ENCODE measurements at regions not wholly inside any gene's neighbourhood (a gene's known extent, or its start where the extent isn't known, plus 50 kb on each side); places are given as distances from the start of the nearest gene placed in this dataset.

GRCh38 chr6:152874846-152875568 lies 107.8 kb downstream of the FBXO5 start:
- no peak for TF ChIP-seq EZH2 (IDR thresholded peaks at IDR 0.05; ENCODE audit: low read depth, low read length, severe bottlenecking)
- TF ChIP-seq RAD21 (IDR thresholded peaks at IDR 0.05 in 1 of 2, conservative IDR thresholded peaks at IDR 0.05 in 1 of 2; ENCODE audit: low read depth in 2 of 2, low read length in 2 of 2) = no peak
- TF ChIP-seq, protein P1, sequence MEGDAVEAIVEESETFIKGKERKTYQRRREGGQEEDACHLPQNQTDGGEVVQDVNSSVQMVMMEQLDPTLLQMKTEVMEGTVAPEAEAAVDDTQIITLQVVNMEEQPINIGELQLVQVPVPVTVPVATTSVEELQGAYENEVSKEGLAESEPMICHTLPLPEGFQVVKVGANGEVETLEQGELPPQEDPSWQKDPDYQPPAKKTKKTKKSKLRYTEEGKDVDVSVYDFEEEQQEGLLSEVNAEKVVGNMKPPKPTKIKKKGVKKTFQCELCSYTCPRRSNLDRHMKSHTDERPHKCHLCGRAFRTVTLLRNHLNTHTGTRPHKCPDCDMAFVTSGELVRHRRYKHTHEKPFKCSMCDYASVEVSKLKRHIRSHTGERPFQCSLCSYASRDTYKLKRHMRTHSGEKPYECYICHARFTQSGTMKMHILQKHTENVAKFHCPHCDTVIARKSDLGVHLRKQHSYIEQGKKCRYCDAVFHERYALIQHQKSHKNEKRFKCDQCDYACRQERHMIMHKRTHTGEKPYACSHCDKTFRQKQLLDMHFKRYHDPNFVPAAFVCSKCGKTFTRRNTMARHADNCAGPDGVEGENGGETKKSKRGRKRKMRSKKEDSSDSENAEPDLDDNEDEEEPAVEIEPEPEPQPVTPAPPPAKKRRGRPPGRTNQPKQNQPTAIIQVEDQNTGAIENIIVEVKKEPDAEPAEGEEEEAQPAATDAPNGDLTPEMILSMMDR (IDR thresholded peaks at IDR 0.05; ENCODE audit: control extremely low read depth in 1 of 3, insufficient read depth in 1 of 3, low read depth in 1 of 3, low read length in 3 of 3) = peak in 2 of 3 experiments; percentile 2 to 7; a peak in 2 of 4 replicates
- TF ChIP-seq RXRA (IDR thresholded peaks at IDR 0.05; ENCODE audit: insufficient read depth, low read depth, low read length) = no peak
- TF ChIP-seq KDM5A (IDR thresholded peaks at IDR 0.05; ENCODE audit: low read length) = no peak
- TF ChIP-seq POLR2AphosphoS5 (IDR thresholded peaks at IDR 0.05; ENCODE audit: low read depth, low read length) = no peak

Measured in H1 (cell line).